GM18511 (cell line): ENCODE measurements at regions not wholly inside any gene's neighbourhood (a gene's known extent, or its start where the extent isn't known, plus 50 kb on each side); places are given as distances from the start of the nearest gene placed in this dataset.
"Not testable (repeated sequence)": the region's sequence is repeated elsewhere in the genome, so short reads cannot be mapped to it uniquely, and the experiment has no call there.

Experiments
- ATAC-seq: cut with Tn5 transposase; IDR thresholded peaks from one replicate; pipeline ENCODE4 v1.9.1; 2021; ENCODE audit warnings: mild to moderate bottlenecking, moderate library complexity; ENCODE audit not compliant: unreplicated experiment

GRCh38 chr3:66910266-66911055 is 87.6 kb upstream of the KBTBD8 start:
- ATAC-seq: no peak

- no peak for ATAC-seq
Observed at GRCh38 chr3:66912306-66912705, 85.8 kb upstream of the KBTBD8 start.

GRCh38 chr3:66922058-66922457 is 76.0 kb upstream of the KBTBD8 start:
- no peak for ATAC-seq

- ATAC-seq: no peak
Observed at GRCh38 chr3:66923969-66924368, 74.1 kb upstream of the KBTBD8 start.

- ATAC-seq: no peak
Observed at GRCh38 chr3:66928252-66928651, 69.9 kb upstream of the KBTBD8 start.

- no peak for ATAC-seq
Observed at GRCh38 chr3:66931291-66931690, 66.8 kb upstream of the KBTBD8 start.

- ATAC-seq: no peak
Observed at GRCh38 chr3:66931699-66932098, 66.4 kb upstream of the KBTBD8 start.

- ATAC-seq: no peak
Observed at GRCh38 chr3:66933233-66933632, 64.9 kb upstream of the KBTBD8 start.

- no peak for ATAC-seq
Observed at GRCh38 chr3:66934041-66934440, 64.1 kb upstream of the KBTBD8 start.

GRCh38 chr3:66934725-66935124 is 63.4 kb upstream of the KBTBD8 start:
- no peak for ATAC-seq

GRCh38 chr3:66937041-66937440 is 61.1 kb upstream of the KBTBD8 start:
- ATAC-seq: not testable (repeated sequence)

GRCh38 chr3:66938338-66938963 is 59.7 kb upstream of the KBTBD8 start:
- peak; percentile 90 for ATAC-seq

GRCh38 chr3:66948041-66948440 is 50.1 kb upstream of the KBTBD8 start:
- ATAC-seq: no peak
